ENCODE measurements at regions not wholly inside any gene's neighbourhood (a gene's known extent, or its start where the extent isn't known, plus 50 kb on each side); places are given as distances from the start of the nearest gene placed in this dataset.
"Not testable (repeated sequence)": the region's sequence is repeated elsewhere in the genome, so short reads cannot be mapped to it uniquely, and the experiment has no call there.

- Histone ChIP-seq H3K4me3 (ENCODE audit: low read length) (no peak overlapping the region), H3K27ac (ENCODE audit: low read length) (no peak overlapping the region), H3K4me1 (ENCODE audit: low read length) (no peaks in the 10 kb centered on the region), H3K9me3 (ENCODE audit: insufficient read depth, low read length) (no peaks in the 10 kb centered on the region), H2AFZ (ENCODE audit: low read depth, low read length) (no peak overlapping the region), H3K79me2 (ENCODE audit: low read length) (no peaks in the 10 kb centered on the region), H3K36me3 (replicated peaks; ENCODE audit: low read depth, low read length) (no peaks in the 10 kb centered on the region), H3K4me2 (ENCODE audit: low read length) (no peak overlapping the region), H3K9ac (ENCODE audit: low read length) (no peak overlapping the region), H4K20me1 (ENCODE audit: insufficient read depth, low read length) (no peaks in the 10 kb centered on the region), H3K27me3 (ENCODE audit: low read depth, low read length) (no peaks in the 10 kb centered on the region)
- TF ChIP-seq EZH2phosphoT487 (IDR thresholded peaks at IDR 0.05; ENCODE audit: low read depth): no peak
- TF ChIP-seq, protein P1, sequence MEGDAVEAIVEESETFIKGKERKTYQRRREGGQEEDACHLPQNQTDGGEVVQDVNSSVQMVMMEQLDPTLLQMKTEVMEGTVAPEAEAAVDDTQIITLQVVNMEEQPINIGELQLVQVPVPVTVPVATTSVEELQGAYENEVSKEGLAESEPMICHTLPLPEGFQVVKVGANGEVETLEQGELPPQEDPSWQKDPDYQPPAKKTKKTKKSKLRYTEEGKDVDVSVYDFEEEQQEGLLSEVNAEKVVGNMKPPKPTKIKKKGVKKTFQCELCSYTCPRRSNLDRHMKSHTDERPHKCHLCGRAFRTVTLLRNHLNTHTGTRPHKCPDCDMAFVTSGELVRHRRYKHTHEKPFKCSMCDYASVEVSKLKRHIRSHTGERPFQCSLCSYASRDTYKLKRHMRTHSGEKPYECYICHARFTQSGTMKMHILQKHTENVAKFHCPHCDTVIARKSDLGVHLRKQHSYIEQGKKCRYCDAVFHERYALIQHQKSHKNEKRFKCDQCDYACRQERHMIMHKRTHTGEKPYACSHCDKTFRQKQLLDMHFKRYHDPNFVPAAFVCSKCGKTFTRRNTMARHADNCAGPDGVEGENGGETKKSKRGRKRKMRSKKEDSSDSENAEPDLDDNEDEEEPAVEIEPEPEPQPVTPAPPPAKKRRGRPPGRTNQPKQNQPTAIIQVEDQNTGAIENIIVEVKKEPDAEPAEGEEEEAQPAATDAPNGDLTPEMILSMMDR (IDR thresholded peaks at IDR 0.05; ENCODE audit: low read depth, low read length): no peak
Measured at GRCh38 chrX:95536661-95537060, 1148.0 kb upstream of the DIAPH2 start.

GRCh38 chrX:95539041-95539440, 1145.6 kb upstream of the DIAPH2 start:
- H3K4me2 ChIP-seq (ENCODE audit: low read length): no peak overlapping the region
- no peak overlapping the region for H2AFZ ChIP-seq (ENCODE audit: low read depth, low read length)
- no peaks in the 10 kb centered on the region for H3K79me2 ChIP-seq (ENCODE audit: low read length)
- no peaks in the 10 kb centered on the region for H3K4me1 ChIP-seq (ENCODE audit: low read length)
- no peak overlapping the region for H3K27ac ChIP-seq (ENCODE audit: low read length)
- no peak overlapping the region for H3K9ac ChIP-seq (ENCODE audit: low read length)
- no peaks in the 10 kb centered on the region for H3K36me3 ChIP-seq (replicated peaks; ENCODE audit: low read depth, low read length)
- no peak overlapping the region for H3K4me3 ChIP-seq (ENCODE audit: low read length)
- no peak for TF ChIP-seq EZH2phosphoT487 (IDR thresholded peaks at IDR 0.05; ENCODE audit: low read depth)
- TF ChIP-seq, protein P1 (IDR thresholded peaks at IDR 0.05; ENCODE audit: low read depth, low read length): no peak
- no peaks in the 10 kb centered on the region for H3K27me3 ChIP-seq (ENCODE audit: low read depth, low read length)
- H4K20me1 ChIP-seq (ENCODE audit: insufficient read depth, low read length): no peaks in the 10 kb centered on the region
- no peaks in the 10 kb centered on the region for H3K9me3 ChIP-seq (ENCODE audit: insufficient read depth, low read length)

DNA sequence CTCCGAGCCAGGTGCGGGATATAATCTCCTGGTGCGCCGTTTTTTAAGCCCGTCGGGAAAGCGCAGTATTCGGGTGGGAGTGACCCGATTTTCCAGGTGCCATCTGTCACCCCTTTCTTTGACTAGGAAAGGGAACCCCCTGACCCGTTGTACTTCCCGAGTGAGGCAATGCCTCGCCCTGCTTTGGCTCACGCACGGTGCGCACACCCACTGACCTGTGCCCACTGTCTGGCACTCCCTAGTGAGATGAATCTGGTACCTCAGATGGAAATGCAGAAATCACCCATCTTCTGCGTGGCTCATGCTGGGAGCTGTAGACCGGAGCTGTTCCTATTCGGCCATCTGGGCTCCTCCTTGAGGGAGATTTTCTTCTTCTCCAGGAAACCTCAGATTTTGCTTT, 1135.1 kb upstream of the DIAPH2 start:
- H3K79me2 ChIP-seq (ENCODE audit: low read length); H3K9me3 ChIP-seq (ENCODE audit: insufficient read depth, low read length); H3K4me2 ChIP-seq (ENCODE audit: low read length); H3K4me3 ChIP-seq (ENCODE audit: low read length); H3K4me1 ChIP-seq (ENCODE audit: low read length); H3K9ac ChIP-seq (ENCODE audit: low read length); H4K20me1 ChIP-seq (ENCODE audit: insufficient read depth, low read length); H3K27me3 ChIP-seq (ENCODE audit: low read depth, low read length); H3K27ac ChIP-seq (ENCODE audit: low read length); H3K36me3 ChIP-seq (replicated peaks; ENCODE audit: low read depth, low read length); H2AFZ ChIP-seq (ENCODE audit: low read depth, low read length): not testable (repeated sequence)

GRCh38 chrX:95585321-95585720, 1099.3 kb upstream of the DIAPH2 start:
- no peaks in the 10 kb centered on the region for H3K4me1 ChIP-seq (ENCODE audit: low read length)
- TF ChIP-seq EZH2phosphoT487 (IDR thresholded peaks at IDR 0.05; ENCODE audit: low read depth): no peak

GRCh38 chrX:95612350-95612749, 1072.3 kb upstream of the DIAPH2 start:
- Histone ChIP-seq H4K20me1 (ENCODE audit: insufficient read depth, low read length) (no peaks in the 10 kb centered on the region), H2AFZ (ENCODE audit: low read depth, low read length) (no peak overlapping the region), H3K4me1 (ENCODE audit: low read length) (no peaks in the 10 kb centered on the region), H3K36me3 (replicated peaks; ENCODE audit: low read depth, low read length) (no peaks in the 10 kb centered on the region), H3K4me2 (ENCODE audit: low read length) (no peak overlapping the region), H3K27ac (ENCODE audit: low read length) (no peak overlapping the region), H3K4me3 (ENCODE audit: low read length) (no peak overlapping the region), H3K9me3 (ENCODE audit: insufficient read depth, low read length) (no peaks in the 10 kb centered on the region), H3K79me2 (ENCODE audit: low read length) (no peaks in the 10 kb centered on the region), H3K27me3 (ENCODE audit: low read depth, low read length) (no peaks in the 10 kb centered on the region), H3K9ac (ENCODE audit: low read length) (no peak overlapping the region)
- TF ChIP-seq EZH2phosphoT487 (IDR thresholded peaks at IDR 0.05; ENCODE audit: low read depth): no peak
- TF ChIP-seq, protein P1 (IDR thresholded peaks at IDR 0.05; ENCODE audit: low read depth, low read length): no peak

More at GRCh38 chrX:95585321-95585720, 1099.3 kb upstream of the DIAPH2 start:
- no peak overlapping the region for H3K9ac ChIP-seq (ENCODE audit: low read length)
- no peaks in the 10 kb centered on the region for H3K9me3 ChIP-seq (ENCODE audit: insufficient read depth, low read length)
- no peaks in the 10 kb centered on the region for H3K36me3 ChIP-seq (replicated peaks; ENCODE audit: low read depth, low read length)
- H2AFZ ChIP-seq (ENCODE audit: low read depth, low read length): no peak overlapping the region
- no peaks in the 10 kb centered on the region for H3K27me3 ChIP-seq (ENCODE audit: low read depth, low read length)
- no peaks in the 10 kb centered on the region for H4K20me1 ChIP-seq (ENCODE audit: insufficient read depth, low read length)
- no peak overlapping the region for H3K4me2 ChIP-seq (ENCODE audit: low read length)
- H3K79me2 ChIP-seq (ENCODE audit: low read length): no peaks in the 10 kb centered on the region
- no peak overlapping the region for H3K27ac ChIP-seq (ENCODE audit: low read length)
- no peak overlapping the region for H3K4me3 ChIP-seq (ENCODE audit: low read length)
